ENCODE measurements at regions not wholly inside any gene's neighbourhood (a gene's known extent, or its start where the extent isn't known, plus 50 kb on each side); places are given as distances from the start of the nearest gene placed in this dataset.

DNA sequence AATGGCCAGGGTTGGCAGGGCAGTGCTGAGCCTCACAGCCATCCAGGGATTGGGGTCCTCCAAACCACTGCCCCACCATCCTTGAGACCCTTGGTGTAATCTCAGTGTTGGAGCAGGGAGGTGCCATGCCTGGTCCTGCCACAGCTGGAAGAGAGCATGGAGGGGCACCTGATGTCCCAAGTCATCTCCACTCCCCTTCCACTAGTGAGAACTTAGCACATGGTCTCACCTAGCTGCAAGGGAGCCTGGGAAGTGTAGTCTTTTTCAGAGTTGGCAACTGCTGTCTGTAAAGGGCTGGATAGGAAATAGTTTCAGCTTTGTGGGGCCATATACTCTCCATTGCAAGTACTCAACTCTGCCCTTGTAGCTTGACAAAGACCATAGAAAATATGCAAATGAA lies 238.7 kb downstream of the RPS24 start:
- no peak for DNase-seq (ENCODE audit: low spot score)

DNA sequence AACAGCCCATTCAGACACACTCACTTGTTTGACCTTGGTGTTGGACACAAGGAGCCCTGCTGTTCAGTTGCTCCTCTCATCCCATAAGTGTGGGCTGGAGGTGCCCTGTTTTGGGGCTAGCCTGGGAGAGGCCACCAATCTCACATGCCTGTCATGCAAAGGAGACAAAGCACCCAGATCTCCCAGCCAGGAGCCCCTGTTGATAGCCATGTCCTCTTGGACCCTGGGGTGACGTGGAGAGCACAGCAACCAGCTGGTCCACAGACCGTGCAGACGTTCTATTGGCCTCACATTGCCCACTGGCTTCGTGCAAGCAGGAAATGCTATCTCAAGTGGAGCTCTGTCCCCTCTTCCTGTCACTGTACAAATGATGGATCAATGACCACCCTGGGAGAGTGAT lies 240.8 kb downstream of the RPS24 start:
- DNase-seq (ENCODE audit: low spot score), result no peak

DNA sequence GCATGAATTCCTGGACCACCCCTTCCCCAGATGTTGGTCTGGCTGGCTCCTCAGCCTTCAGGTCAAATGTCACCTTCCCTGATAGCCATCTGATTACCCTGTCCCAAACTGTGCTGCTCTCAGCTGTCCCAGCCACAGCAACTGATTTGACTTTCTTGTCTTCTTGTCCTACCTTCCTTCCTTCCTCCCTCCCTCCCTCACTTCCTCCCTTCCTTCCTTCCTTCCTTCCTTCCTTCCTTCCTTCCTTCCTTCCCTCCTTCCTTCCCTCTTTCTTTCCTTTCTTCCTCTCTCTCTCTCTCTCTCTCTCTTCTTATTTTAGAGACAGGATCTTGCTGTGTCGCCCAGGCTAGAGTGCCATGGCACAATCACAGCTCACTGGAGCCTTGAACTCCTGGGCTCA lies 242.5 kb downstream of the RPS24 start:
- DNase-seq (ENCODE audit: low spot score), result no peak

DNA sequence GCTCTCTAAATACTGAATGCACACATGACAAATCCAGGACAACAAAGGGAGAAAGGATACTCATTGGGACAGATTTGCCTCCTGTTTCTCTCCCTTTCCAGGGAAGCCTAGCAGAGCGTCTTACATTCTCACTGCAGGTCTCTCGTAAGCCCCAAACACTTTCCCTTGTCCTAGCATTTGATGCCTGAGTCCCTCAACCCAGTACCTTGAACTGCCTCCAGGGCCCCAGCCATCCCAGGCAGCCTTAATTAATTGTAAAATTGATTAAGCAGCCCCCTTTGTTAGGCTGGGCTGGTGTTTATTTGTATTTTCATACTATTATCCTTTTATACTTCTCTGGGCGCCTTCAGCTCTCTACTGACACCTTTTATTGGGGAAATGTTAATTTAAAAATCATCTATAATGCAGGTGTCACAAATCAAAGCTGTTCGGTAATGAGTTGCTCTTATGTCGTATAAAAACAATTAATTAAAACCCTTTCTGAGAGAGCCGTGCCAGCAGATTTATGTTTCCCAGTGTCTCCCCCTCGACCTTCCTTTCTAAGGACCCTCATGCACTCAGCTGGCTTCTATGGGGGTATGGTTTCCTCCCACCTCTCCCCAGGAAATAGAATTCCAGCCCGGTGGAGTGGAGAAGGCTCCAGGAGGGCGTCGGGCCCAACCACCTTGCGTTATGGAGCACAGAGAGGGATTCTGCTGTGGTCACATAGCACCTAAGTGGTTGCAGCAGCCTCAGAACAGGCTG lies 243.8 kb downstream of the RPS24 start:
- DNase-seq (ENCODE audit: low spot score), result no peak

DNA sequence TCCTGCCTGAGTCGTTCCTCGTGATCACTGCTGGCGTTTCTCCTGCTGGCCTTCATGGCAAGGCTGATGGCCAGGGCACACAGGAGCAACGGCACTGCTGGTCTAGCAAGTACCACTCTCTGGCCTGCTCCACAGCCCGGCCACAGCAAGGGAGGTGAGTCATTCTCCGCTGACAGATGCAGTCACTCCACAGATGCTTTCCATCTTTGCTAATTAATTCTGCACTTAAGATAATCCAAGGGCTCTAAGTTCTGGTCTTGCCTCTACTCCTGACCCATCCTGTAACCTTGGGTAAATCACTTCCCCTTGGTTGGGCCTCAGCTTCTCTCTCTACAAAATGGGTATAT lies 244.4 kb downstream of the RPS24 start:
- DNase-seq (ENCODE audit: low spot score), result peak; percentile 58

DNA sequence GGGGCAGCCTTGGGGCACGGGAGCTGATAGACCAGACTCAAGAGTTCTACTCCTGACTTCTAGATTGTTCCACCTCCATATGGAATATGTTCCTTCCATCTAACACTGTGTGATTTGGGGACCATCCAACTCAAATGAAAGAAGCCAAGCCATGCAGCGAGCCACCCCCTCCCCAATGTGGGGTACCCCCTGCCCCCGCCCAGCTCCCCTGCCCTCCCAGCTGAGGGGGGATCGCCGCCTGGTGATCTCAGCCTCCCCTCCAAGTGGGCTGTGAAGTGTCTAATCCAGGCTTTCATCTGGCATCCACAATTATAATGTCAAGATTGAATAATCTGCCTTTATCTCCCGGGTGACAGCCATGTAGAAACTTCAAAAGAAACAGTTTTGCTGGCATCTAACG lies 246.1 kb downstream of the RPS24 start:
- no peak for DNase-seq (ENCODE audit: low spot score)

DNA sequence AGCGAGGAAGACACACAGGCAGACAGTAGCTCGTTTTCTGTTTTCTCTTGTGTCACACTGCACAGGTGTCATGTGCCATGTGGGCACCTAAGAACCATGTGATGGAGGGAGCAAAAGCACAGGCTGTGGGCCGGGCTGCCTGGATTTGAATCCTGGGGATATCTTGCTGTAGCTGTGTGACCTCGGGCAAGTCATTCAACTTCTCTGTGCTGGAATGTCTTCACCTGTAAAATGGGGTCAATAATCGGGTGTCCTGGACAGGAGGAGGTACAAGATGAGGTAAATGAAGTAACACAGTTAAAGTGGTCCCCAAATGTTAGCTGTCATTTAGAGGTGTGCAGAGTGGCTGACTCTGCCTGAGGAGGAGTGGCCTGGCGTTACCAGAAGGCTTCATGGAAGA lies 246.9 kb downstream of the RPS24 start:
- DNase-seq (ENCODE audit: low spot score), result no peak

DNA sequence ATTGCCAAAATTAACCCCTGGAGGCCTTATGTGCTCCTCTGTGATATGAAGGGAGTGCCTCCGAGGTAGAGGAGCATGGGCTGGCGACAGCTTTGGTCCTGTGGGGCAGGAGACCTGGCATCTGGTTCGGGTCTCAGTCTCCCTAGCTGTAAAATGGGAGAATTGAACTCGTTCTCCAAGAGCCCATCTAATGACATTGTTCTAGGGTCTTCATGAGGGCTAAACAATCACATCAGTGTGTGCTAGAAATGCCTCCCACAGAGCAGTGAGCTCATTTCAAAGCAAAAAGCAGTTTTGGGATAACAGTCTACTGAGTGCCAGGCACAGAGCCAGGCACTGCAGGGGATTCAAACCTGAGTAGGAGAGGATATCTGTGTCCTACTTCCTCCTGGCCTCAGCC lies 248.0 kb downstream of the RPS24 start:
- DNase-seq (ENCODE audit: low spot score), result no peak

DNA sequence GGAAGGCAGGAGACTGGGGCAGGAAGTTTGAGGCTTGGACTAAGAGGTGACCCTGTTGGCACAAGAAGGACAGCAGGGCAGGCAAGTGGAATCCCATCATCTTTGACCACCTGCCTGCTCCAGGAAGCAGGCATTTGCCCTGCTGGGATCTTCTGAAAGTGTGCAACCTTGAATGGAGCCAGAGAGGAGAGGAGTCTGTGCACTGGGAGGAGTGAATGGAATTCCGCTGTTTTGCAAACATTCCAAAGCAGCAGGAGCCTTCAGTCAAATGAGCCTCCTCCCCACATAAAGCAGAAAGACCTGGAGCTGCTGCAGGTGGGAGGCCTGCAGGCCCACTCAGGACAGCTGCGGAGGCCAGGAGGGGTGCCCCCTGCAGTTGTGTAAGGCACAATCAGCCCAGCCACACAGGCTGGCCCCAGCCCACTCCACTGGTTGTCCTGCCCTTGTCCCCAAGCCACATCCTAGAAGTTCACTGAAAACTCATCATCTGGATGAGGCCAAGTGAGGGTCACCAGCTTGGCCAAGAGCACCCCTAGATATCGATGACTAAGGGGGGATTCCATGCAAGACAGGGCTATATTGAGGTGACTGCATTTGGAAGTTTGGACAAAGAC lies 249.5 kb downstream of the RPS24 start:
- DNase-seq (ENCODE audit: low spot score), result no peak

DNA sequence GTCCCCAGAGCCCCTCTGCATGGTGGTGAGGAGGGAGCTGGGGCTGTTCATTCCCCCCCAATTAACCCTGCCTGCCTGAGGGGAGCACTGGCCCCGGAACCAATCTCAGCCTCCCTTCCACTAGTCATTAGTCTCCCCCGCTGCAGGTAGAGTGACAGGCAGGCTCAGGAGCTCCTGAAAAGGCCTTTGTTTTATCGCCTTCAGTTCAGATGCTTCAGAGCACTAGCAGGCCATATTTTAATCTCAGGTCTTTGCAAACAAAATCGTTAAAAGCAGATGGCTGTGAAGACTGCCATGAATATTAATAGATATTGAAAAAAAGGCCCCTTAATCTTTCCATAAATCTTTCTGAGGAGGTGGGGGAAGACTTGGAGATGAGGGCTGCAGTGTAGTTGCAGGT lies 250.7 kb downstream of the RPS24 start:
- no peak for DNase-seq (ENCODE audit: low spot score)

DNA sequence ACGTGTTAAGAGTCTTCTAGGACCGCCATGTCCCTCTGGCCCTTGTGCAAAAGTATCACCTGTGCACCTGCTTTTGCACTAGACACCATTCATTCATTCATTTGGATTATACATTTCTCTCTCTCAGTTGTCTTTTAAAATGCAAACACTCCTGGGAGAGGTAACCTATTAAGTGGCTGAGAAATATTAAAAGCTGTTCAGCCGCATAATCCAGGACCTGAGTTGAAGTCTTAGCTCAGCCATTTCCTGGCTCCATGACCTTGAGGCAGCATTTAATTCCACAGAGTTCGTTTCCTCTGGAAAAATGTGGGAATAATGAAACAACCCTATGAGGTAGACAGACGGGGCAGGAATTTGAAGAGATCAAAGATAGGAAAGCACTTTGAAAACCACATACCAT lies 251.6 kb downstream of the RPS24 start:
- DNase-seq (ENCODE audit: low spot score), result no peak

DNA sequence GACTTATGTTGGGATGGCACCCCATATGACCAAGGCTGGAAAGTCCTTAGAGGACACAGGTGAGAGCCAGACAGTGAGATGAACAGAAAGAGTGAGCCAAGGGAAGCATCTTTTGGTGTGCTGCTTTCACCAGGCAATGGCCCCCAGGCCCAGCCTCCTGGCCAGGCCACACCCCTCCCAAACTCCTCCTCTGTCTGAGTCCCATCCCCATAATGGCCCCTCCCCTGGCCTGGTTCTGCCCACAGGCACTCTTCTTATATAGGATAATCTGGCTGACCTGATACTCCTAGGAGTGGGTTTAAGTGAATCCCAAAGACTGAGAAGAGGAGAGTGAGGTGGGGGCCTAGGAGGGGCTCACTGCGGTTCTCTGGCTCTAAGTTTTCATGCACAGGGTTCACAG lies 252.5 kb downstream of the RPS24 start:
- no peak for DNase-seq (ENCODE audit: low spot score)

DNA sequence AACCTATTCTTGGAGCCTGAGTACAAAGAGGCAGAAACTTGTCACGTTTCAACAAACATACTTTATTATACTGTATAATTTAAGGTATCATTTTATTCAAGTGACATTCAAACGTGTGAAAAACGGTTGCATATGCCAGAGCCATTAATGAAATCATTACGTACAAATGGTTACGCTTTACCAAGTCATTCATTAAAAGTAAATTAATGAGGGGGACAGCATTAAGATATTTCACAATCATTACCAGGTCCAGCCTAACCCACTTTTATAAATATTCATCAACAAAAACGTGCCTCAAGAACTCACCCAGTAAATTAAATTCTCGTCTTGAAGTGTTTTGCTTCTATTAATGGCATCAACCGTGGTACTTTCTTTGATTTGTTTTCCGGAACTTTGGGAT lies 253.0 kb downstream of the RPS24 start:
- DNase-seq (ENCODE audit: low spot score), result no peak

DNA sequence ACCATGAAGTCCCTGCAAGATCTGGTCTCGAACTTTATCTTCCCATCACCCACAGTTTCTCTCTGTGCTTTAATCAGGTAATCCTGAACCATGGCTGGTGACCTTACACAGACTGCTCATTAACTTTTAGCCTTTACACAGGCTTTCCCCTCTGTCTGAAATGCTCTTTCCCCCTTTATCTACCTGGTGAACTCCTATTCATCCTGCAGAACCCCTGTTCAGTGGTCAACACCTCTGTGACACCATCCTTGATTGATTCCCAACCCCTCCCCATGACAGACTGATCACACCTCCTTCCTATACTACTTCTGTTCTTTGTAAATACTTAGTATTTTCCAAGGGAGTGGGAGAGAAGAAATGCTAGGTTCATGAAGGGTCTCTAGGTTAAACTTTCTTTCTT lies 254.0 kb downstream of the RPS24 start:
- DNase-seq (ENCODE audit: low spot score), result no peak

DNA sequence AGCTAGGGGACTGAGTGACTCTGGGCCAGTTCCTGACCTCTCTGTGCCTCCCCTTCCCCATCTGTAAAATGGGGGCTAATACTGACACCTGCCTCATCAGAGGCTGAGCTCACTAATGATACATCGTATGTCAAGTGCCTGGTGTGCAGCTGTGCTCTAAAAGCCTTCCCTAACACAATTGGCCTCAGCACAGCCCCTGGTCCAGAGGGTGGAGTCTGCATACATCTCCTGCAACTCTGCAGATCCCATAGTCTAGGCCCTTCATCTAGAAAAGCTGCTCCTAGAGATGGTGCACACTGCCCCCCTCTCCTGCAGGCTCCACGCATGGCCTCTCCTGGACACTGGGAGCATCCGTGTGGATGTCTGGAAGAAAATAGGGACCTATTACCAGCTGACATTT lies 255.0 kb downstream of the RPS24 start:
- no peak for DNase-seq (ENCODE audit: low spot score)

DNA sequence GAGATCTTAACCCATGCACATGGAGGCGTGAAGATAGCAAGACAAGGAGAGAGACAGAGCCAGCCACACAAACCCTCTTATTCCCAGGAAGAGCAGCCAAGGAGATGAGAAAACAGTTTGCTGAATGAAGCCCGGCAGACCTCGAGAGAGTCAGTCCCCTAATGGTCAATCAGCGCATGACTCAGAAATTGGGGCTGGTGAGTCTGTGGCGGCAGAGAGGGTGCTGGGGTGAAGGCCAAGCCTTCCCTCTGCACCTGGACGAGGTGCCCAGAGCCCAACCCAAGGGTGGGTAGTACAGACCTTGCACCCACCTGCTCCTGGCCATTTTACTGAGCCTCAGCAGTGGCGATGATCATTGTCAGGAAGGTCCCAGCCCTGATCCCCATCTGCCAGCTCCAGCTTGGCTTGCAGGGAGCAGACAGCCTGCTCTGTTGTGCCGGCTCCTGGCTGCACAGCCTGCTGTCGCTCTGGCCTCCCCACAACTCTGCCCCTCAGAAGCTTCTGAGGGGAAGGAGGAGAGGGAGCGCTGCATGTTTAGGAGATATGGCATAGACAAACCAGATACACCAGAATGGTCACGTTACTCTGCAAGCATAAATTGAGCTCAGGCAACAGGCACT lies 256.6 kb downstream of the RPS24 start:
- DNase-seq (ENCODE audit: low spot score), result no peak

DNA sequence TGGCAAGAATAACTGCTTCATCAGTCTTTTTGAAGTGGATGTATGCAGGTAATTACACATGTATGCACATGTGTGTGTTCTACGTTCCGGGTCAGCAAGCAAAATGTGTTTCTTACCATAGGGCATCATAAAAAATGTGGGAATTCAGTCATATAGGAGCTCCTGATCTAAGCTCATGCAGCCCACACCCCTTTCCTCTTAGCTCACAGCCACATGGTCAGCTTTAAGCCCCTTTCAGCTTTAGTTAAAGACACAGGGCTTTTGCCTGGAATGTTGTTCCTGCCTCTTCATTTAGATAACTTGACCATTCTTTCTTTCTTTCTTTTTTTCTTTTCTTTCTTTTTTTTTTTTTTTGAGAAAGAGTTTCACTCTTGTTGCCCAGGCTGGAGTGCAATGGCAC lies 258.1 kb downstream of the RPS24 start:
- no peak for DNase-seq (ENCODE audit: low spot score)

DNA sequence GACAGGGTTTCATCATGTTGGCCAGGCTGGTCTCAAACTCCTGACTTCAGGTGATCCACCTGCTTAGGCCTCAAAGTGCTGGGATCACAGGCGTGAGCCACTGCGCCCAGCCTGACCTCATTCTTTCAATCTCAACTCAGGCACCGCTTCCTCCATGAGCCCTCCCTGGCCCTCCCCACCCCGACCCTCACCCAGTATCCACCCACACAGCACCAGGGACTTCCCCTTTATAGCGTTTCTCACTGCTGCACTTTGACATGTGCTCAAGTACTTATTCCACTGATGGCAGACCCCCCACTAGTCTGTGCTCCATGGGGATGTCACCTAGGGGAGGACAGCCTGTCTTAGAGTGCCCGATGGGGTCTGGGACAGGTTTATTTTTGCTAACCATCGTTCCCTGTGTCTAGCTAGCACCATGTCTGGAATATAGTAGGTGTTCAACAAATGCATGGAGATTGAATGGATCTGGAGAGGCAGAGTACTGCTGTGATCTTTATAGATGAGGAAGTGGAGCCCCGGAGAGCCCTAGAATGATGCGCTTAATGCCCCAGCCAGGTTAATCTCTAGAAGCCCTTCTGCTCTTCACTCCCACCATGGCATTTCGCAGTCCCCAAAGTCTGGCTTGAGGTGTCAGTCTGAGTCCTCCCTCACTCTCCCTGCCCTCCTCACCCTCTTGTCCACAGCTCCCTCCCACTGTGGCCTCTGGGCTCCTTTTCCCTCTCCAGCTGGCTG lies 258.8 kb downstream of the RPS24 start:
- no peak for DNase-seq (ENCODE audit: low spot score)

DNA sequence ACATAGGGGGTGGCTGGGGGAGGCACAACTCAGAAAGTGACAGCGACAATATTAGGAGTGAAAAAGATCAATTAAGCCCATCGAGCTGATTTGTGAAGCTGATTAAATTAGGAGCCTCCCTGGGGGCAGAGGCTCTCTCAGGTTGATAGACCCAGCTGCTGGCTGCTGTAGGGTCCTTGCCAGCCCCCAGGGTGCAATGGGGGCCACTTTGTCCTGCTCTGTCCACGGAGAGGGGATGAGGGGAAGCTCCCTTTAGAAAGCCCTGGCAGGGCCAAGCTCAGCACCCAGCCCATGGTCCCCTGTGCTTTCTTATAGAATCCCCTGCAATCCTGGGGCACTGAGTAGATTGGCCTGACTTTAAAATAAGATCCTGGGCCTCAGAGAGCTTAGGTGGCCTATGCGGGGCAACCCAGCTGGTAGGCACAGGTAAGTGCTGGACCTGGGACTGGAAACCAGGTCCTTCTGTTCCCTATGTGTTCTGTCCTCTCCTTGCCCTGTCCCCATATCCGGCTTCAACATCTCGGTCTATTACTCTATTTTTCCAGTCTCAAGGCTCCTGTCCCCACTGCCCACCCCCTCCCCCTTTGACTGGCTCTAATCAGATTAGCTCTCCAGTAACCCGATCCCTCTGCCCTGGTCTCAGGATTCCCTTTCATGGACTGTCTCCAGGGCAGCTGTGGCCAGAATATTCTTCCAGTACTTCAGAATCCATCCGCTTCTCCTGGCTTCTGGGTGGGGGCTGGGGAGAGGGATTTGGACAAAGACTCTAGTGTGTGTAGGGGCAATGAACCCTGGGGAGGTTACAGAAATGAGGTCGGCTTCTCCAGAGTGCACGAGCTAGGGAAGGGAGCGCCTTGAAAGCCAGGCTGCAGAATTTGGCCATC lies 259.6 kb downstream of the RPS24 start:
- DNase-seq (ENCODE audit: low spot score), result no peak

DNA sequence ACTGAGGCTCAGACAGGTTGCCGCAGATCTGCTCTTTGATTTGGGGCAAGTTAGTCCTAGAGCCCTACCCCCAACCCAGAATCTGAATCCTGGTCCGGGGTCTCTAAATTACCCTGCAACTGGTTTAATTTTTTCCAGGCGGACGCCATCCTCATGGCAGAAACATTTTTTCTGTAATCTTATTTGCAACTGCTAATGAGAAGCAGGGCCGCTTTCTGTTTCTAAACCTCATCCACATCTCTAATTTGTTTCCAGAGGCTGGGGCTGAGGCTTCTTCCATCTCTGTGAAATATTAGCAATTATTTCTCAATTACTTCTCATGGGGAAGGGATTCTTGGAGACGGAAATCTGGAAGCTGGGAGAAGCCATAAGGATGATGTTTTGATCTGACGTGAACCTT lies 261.6 kb downstream of the RPS24 start:
- no peak for DNase-seq (ENCODE audit: low spot score)

DNA sequence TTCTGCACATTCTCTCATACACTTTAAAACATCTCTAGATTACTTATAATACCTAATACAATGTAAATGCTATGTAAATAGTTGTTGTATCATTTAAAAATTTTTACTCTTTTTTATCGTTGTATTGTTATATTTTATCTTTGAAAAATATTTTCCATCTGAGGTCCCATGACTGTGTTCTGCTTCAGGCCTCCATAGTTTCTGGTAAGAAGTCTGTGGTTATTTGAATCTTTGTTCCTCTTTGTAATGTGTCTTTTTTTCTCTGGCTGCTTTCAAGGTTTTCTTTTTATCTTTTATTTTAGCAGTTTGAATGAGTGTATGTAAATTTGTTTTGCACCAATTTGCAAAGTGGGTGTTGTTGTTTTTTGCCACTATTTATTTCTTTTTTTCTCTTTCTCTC lies 263.1 kb downstream of the RPS24 start:
- no peak for DNase-seq (ENCODE audit: low spot score)

DNA sequence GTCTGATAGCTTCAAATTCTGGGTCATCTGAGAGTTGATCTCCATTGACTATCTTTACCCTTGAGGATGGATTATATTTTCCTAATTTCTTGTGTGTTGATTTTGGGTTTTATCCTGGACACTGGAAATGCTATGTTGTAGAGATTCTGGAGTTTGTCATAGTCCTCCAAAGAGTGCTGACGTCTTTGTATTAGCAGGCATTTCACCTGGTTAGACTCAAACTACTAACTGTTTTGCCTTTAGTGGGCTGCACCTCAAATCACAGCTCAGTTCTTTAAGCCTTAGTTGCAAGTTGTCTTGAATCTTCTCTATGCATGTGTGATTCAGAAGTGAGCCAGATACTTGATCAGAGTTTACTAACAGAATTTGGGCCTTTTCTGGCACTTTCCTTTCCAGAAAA lies 264.3 kb downstream of the RPS24 start:
- no peak for DNase-seq (ENCODE audit: low spot score)

Data from putamen (tissue), 1 donor.